MM.1S (cell line): ENCODE measurements at regions not wholly inside any gene's neighbourhood (a gene's known extent, or its start where the extent isn't known, plus 50 kb on each side); places are given as distances from the start of the nearest gene placed in this dataset.

Experiments used
- CTCF ChIP-seq: fragments of 300-600 bp; sonication (generic); IDR thresholded peaks from 2 replicates; pipeline ENCODE4 v1.5.1; 2016; ENCODE audit warnings: antibody characterized with exemption, low read length, mixed read lengths
- EZH2phosphoT487 ChIP-seq: fragments of 300-600 bp; sonication (generic); IDR thresholded peaks from 2 replicates; pipeline ENCODE4 v1.6.1; 2018; ENCODE audit warnings: antibody characterized with exemption, low read length

- TF ChIP-seq CTCF (no peak), EZH2phosphoT487 (no peak)
Measured at GRCh38 chr4:145271194-145271593, 90.8 kb upstream of the OTUD4 start.
